GM19438 (cell line): ENCODE measurements at regions not wholly inside any gene's neighbourhood (a gene's known extent, or its start where the extent isn't known, plus 50 kb on each side); places are given as distances from the start of the nearest gene placed in this dataset.

Experiments
- ATAC-seq: cut with Tn5 transposase; IDR thresholded peaks from one replicate; pipeline ENCODE4 v1.9.1; 2021; ENCODE audit warnings: low read depth; ENCODE audit not compliant: unreplicated experiment

DNA sequence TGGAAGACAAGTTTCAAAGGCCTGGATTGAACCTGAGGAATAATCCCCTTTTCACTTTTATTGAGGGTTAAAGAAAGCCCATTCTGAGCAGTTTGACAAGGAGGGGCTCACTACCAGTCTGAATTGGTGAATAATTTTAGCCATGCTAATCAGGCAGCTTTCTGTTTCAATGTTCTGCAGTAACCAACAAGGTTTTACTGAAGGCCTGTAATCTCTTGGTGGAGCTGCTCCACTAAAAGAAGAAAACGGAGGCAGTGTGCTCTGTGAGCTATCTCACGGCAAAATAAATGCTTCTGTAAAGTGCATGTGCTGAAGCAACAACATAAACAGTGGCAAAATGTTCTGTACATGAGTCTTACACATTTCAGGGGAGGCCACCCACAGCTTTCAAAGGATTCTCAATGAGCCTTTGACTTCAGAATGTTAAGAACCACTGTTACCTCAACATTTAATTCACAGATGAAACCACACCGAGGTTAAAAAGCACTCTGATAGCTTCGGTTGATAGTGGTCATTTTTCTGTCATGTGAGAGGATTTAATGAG lies 111.2 kb downstream of the LRIG3 start:
- no peak for ATAC-seq

GRCh38 chr12:58811346-58811745 lies 109.0 kb downstream of the LRIG3 start:
- ATAC-seq, result no peak

- no peak for ATAC-seq
Observed at GRCh38 chr12:58812214-58812613, 108.1 kb downstream of the LRIG3 start.

GRCh38 chr12:58814036-58814435 lies 106.3 kb downstream of the LRIG3 start:
- no peak for ATAC-seq

GRCh38 chr12:58815235-58815634 lies 105.1 kb downstream of the LRIG3 start:
- no peak for ATAC-seq

DNA sequence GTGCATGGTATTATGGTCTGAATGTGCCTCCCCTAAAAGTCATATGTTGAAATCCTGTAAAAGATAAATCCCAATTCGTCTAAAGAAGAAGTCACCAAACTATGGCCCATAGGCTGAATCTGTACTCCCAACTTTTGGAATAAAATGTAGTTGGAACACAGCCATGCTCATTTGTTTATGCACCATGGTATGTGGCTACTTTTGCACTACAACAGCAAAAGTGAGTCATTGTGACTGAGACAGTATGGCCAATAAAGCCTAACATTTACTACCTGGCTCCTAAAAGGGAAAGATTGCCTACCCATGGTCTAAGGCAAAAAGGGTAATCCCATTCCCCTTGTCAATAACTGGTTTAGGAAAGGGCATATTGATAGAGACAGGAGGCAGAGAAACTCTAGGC lies 101.8 kb downstream of the LRIG3 start:
- ATAC-seq, result no peak

DNA sequence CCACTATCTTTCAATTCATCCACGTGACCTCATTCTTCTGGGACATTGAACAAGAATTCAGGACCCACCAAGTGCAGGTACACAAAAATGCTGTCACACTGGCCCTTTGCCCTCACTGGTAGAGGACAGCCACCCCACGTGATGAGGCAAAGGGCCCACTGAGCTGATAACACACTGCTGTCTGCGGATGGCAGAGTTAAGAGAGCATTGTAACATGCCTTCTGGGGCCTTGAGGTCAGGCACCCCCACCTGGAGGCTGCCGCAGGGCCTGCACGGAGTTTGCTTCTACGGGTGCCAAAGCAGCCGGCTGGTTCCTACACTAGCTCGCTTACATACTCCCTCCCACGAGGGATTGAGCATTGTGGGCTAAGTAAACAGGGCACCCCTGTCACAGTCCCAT lies 101.0 kb downstream of the LRIG3 start:
- no peak for ATAC-seq

DNA sequence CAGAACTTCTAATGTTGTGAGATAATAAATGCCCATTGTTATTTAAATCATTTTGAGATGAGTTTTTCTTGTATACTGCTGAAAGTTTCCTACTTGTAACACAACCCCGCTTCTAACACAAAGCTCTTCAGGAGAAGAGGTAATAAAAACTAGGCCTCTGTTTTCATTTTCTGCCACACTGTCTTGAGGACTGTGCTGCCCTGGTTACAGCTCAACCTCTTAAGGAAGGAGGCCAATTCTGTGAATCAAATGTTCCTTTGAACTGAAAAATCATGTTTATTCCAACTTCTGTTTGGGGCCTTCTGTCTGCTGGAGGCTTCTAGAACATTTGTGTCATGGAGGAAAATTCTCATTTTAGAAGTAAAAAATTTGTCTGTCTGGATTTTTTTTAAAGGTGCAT lies 100.3 kb downstream of the LRIG3 start:
- ATAC-seq, result no peak
